ENCODE measurements at regions not wholly inside any gene's neighbourhood (a gene's known extent, or its start where the extent isn't known, plus 50 kb on each side); places are given as distances from the start of the nearest gene placed in this dataset.

- no peak for DNase-seq
Observed at GRCh38 chr12:105547786-105548185, 217.3 kb downstream of the C12orf75 start.

- DNase-seq, result no peak
Observed at GRCh38 chr12:105548626-105549025, 218.1 kb downstream of the C12orf75 start.

GRCh38 chr12:105552056-105552455 is 221.6 kb downstream of the C12orf75 start:
- no peak for DNase-seq

GRCh38 chr12:105554223-105554678 is 223.8 kb downstream of the C12orf75 start:
- no peak for DNase-seq

GRCh38 chr12:105554856-105555255 is 224.4 kb downstream of the C12orf75 start:
- DNase-seq, result no peak

DNA sequence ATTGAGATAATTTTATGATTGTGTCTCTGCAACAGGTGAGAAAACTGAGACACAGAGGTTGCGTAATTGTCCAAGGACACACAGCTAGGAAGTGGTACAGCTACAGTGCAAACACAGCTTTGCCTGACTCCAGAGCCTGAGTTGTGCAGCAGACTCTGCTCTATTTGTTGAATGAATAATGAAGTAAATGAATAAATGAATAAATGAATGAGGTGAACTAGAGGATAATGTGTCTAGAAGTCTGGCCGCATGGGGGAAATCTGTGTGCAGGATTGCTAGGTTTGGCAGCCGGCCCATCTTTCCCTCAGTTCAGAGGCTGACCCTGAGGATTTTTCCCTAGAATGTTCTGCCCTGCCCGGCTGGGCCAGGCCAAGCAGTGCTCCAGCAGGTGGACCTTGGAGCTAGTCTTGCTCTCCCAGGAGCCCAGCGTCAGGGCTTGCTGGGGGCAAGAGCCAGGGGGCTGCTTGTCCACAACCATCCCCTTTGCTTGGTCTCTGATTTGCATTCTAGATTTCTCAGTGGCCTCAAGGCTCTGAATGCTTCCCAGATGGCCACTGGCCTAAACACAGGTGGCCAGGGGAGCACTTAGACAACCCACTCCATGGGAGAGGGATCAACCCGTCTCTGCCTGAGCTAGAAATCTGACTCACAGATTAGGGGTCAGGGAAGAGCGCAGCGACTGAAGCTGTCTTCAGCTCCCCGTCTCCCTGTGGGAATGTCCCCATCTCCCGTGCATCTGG is 225.2 kb downstream of the C12orf75 start:
- no peak for DNase-seq

DNA sequence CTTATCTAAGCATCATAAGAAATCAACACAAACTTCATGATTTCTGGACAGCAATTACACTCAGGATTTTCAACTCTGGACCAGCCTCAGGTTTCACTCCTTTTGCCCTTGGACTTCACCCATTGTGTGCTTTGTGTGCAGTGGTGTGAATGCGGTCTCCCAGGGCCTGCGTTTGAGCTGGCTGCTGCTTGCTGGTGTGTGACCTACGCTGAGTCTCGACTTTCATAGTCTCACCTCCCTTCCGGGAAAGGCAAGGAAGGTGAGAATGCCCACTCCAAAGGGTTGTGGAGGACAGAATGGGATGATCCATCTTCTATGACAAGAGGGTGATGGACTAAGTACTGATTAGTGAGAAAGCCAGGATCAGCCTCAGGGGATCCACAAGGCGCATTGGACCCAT is 228.8 kb downstream of the C12orf75 start:
- DNase-seq, result no peak

DNA sequence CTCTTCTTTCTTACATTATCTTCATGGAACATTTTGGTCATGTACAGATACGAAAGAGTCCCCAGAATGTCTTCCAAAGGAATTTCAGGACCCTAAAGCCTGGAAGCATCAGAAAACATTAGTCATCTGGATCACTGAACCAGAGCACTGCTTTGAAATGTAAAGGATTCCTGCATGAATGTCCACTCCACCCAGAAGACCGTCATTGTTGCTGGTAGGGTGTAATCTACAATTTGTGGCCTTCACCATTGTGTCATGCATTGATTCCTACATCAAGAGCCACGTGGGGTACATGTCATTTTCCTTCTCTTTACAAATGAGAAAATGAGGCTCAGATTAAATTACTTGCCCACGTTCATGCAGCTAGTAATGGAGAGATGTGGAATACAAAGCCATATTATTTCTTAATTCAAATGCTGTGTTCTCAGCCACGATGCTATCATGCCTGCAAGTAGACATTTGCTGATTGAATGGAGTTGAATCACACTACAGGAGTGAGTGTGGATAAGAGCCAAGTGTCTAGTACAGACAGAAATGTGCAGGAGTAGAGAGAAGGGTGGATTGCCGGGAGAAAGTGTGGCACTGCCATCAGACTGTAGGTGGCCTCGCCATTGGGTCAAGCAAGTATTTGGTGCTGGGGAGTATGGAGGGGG is 231.2 kb downstream of the C12orf75 start:
- DNase-seq, result peak; percentile 44

- DNase-seq, result peak; percentile 36
Observed at GRCh38 chr12:105562199-105562971, 231.9 kb downstream of the C12orf75 start.

- no peak for DNase-seq
Observed at GRCh38 chr12:105567061-105567460, 236.6 kb downstream of the C12orf75 start.

DNA sequence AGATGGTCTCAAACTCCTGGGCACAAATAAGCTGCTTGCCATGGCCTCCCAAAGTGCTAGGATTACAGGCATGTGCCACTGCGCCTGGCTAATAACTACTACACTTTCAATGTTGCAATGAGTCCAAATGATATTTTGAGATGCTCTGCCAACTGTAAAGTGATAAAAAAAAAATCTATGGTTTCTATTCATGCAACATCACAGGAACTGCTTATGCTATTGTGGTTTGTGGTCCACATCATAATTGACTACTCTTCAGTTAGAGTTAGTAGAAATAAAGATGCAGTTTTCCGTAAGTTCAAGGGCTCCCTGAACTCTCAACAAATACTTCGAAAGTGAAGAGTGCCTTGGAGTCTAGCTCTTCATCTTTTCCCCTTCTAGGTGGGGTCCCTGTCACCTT is 239.4 kb downstream of the C12orf75 start:
- no peak for DNase-seq

GRCh38 chr12:105570944-105571343 is 240.5 kb downstream of the C12orf75 start:
- DNase-seq, result no peak

DNA sequence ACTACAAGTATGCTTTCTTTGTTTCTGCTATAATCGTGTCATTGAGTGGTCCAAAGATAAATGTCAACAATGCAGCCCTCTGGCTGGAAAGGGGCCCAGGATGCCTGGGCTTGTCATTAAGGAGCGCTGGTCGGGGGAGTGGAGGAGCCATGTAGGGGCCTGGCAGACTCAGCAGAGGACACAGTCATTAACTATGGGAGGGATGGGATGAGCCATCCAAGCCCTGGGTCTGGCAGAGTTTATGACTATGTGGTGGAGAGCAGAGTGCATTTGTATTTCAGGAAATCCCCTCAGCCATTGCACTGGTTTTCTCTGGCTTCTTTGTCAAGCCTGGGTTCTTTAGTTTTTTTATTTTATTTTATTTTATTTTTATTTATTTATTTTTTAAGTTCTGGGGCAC is 243.1 kb downstream of the C12orf75 start:
- DNase-seq, result no peak

GRCh38 chr12:105574056-105574715 is 243.7 kb downstream of the C12orf75 start:
- DNase-seq, result no peak

- DNase-seq, result no peak
Observed at GRCh38 chr12:105575235-105575634, 244.7 kb downstream of the C12orf75 start.

- no peak for DNase-seq
Observed at GRCh38 chr12:105576261-105576660, 245.8 kb downstream of the C12orf75 start.

GRCh38 chr12:105580821-105581352 is 250.4 kb downstream of the C12orf75 start:
- DNase-seq, result no peak

DNA sequence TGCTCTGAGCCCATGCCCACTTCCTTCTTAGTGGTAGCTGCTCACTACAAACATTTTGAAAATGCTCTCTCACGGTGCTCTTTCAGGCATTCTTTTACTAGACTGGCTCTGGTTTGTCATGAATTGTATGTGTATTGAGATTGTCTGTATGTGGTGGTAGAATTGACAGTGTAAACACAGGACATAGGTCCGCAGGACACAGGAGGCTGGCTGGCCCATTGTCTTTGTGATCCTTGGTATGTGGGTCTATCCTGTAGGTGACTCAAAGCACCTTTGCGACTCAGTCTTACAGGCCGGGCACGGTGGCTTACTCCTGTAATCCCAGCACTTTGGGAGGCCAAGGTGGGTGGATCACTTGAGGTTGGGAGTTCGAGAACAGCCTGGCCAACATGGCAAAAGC is 250.9 kb downstream of the C12orf75 start:
- no peak for DNase-seq

- no peak for DNase-seq
Observed at GRCh38 chr12:105585107-105585506, 254.6 kb downstream of the C12orf75 start.

- no peak for DNase-seq
Observed at GRCh38 chr12:105587237-105587636, 256.7 kb downstream of the C12orf75 start.

DNA sequence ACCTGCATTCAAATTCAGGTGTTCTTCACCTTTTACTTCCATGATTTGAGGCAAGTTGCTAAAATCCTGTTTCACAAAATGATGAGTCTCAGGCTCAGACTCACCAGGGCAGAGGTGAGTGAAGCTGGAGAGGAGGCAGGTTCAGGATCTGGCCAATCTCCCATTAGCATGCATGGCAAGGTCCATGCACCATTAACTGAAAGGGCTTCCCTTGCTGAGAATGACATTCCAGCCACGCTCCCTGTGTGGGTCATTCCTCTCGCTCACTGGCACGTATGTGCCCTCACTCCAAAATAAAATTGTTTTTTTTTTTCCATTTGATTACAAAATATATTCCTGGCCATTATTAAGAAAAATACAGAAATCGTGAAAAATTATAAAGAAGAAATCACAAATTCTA is 257.6 kb downstream of the C12orf75 start:
- no peak for DNase-seq

DNA sequence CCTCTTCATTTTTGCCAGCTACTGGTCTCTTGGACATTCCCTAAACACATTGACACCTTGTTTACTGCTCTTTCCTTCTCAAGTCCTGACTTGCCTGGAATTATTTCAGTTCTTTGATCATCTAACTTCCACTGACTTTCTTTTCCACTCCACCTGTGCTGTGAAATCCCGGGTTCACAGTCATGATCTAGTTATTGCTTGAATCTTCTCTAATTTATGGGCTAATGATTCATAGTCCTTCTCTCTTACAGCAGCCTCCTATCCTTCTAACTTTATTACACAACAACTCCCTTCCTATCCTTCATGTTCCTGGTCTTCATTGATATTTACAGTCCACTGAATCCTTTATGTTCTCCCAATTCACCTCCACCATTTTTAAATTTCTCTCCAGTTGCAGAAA is 260.1 kb downstream of the C12orf75 start:
- no peak for DNase-seq

DNA sequence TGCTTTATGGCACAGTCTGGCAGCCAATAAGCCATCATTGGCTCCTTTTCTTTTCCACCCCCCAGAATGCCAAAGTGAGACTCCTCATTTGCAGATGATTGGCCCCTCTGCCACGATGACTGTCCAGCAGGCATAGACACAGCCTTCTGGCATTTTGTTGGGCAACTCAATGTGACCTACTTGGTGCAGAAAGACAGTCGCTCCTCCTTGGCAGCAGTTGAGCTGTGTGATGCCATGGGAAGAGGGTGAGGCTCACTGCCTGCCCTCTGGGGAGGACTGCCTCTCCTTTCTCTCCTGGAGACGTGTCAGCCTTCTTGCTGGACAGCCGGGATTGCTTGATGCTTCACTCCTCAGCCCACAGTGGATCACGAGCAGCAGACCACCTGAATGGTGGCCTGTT is 264.9 kb downstream of the C12orf75 start:
- DNase-seq, result no peak

All from NCI-H2107 (cell line).